PC-9 (cell line): ENCODE measurements at regions not wholly inside any gene's neighbourhood (a gene's known extent, or its start where the extent isn't known, plus 50 kb on each side); places are given as distances from the start of the nearest gene placed in this dataset.

ENCODE experiments used
- BruUV-seq: library from RNA; stranded (reverse); fragments of 400-500 nt; replicated peaks from 2 replicates; lab custom pipeline; 2021; lab: Mats Ljungman, UMichigan
- CTCF ChIA-PET: fragments of 300-600 bp; sonication (Branson Sonifier 250); formaldehyde crosslinking; loops from one replicate; lab custom pipeline; 2022; ENCODE audit warnings: antibody characterized with exemption; lab: Charles Lee
- POLR2A ChIA-PET: fragments of 300-600 bp; sonication (Branson Sonifier 250); formaldehyde crosslinking; loops from one replicate; lab custom pipeline; 2022; ENCODE audit warnings: antibody characterized with exemption; ENCODE audit not compliant: unreplicated experiment; lab: Charles Lee
- DNase-seq, 2 experiments: peaks; one replicate each; pipeline versions ENCODE4 v3.0.0 to v3.0.0-alpha.2; 2015 to 2022; ENCODE audit warnings: mixed read lengths in 1 of 2
- H2AFZ ChIP-seq: fragments of 200-600 bp; sonication (generic); 2 replicates; pipeline ENCODE4 v1.8.1; 2017; ENCODE audit warnings: antibody characterized with exemption
- H3F3A ChIP-seq: fragments of 200-600 bp; sonication (generic); 2 replicates; pipeline ENCODE4 v1.8.1; 2017; ENCODE audit warnings: antibody characterized with exemption, mild to moderate bottlenecking, low read depth; ENCODE audit not compliant: insufficient read depth
- H3K27ac ChIP-seq: fragments of 200-600 bp; sonication (generic); 2 replicates; pipeline ENCODE4 v1.6.1; 2016; ENCODE audit warnings: mixed run types
- H3K27me3 ChIP-seq: fragments of 200-600 bp; sonication (generic); 2 replicates; pipeline ENCODE4 v1.6.1; 2016; ENCODE audit warnings: low read depth, mixed run types; ENCODE audit not compliant: insufficient read depth
- H3K36me3 ChIP-seq: fragments of 200-600 bp; sonication (generic); 2 replicates; pipeline ENCODE4 v1.6.1; 2016; ENCODE audit warnings: low read depth, mixed run types
- H3K4me1 ChIP-seq: fragments of 200-600 bp; sonication (generic); replicated peaks from 2 replicates; pipeline ENCODE4 v1.6.1; 2016; ENCODE audit warnings: mixed run types; ENCODE audit not compliant: insufficient read depth
- H3K4me2 ChIP-seq: fragments of 200-600 bp; sonication (generic); 2 replicates; pipeline ENCODE4 v1.6.1; 2017; ENCODE audit warnings: mixed run types
- H3K4me3 ChIP-seq: fragments of 200-600 bp; sonication (generic); 2 replicates; pipeline ENCODE4 v1.6.1; 2016; ENCODE audit warnings: mixed run types
- H3K79me2 ChIP-seq: fragments of 200-600 bp; sonication (generic); 2 replicates; pipeline ENCODE4 v1.6.1; 2017; ENCODE audit warnings: low read depth, mixed run types
- H3K9me2 ChIP-seq: fragments of 200-600 bp; sonication (generic); 2 replicates; pipeline ENCODE4 v1.8.1; 2017; ENCODE audit warnings: mild to moderate bottlenecking; ENCODE audit not compliant: insufficient read depth
- H3K9me3 ChIP-seq: fragments of 200-600 bp; sonication (generic); 2 replicates; pipeline ENCODE4 v1.8.1; 2016; ENCODE audit warnings: low read depth; ENCODE audit not compliant: insufficient read depth
- H4K20me1 ChIP-seq: fragments of 200-600 bp; sonication (generic); 2 replicates; pipeline ENCODE4 v1.8.1; 2017; ENCODE audit not compliant: insufficient read depth
- EZH2 ChIP-seq: fragments of 200-600 bp; sonication (generic); IDR thresholded peaks from 2 replicates; pipeline ENCODE4 v1.8.0; 2017; ENCODE audit warnings: antibody characterized with exemption, low read depth
- intact Hi-C: fragments of 100-400 bp; cut with micrococcal nuclease; formaldehyde crosslinking; loops from one replicate; pipeline ENCODE4 v1.10.0; 2022; ENCODE audit not compliant: unreplicated experiment
- TF ChIP-seq, protein P1 (sequence below): fragments of 200-600 bp; sonication (generic); conservative IDR thresholded peaks from 2 replicates; pipeline ENCODE4 v1.6.1; 2017; ENCODE audit warnings: mixed run types, antibody characterized with exemption, mild to moderate bottlenecking, moderate library complexity

- Histone ChIP-seq H3K4me2 (no peak overlapping the region), H3K27me3 (no peaks in the 10 kb centered on the region), H3F3A (no peaks in the 10 kb centered on the region), H3K4me1 (no peaks in the 10 kb centered on the region), H3K9me3 (no peaks in the 10 kb centered on the region), H3K36me3 (no peaks in the 10 kb centered on the region), H3K4me3 (no peak overlapping the region), H2AFZ (no peak overlapping the region), H3K27ac (no peak overlapping the region), H3K79me2 (no peaks in the 10 kb centered on the region), H3K9me2 (no peaks in the 10 kb centered on the region), H4K20me1 (no peaks in the 10 kb centered on the region)
- intact Hi-C loops = no loop called here
- DNase-seq = no peak
- ChIA-PET CTCF (no interaction called here), POLR2A (no interaction called here)
- TF ChIP-seq, protein P1, sequence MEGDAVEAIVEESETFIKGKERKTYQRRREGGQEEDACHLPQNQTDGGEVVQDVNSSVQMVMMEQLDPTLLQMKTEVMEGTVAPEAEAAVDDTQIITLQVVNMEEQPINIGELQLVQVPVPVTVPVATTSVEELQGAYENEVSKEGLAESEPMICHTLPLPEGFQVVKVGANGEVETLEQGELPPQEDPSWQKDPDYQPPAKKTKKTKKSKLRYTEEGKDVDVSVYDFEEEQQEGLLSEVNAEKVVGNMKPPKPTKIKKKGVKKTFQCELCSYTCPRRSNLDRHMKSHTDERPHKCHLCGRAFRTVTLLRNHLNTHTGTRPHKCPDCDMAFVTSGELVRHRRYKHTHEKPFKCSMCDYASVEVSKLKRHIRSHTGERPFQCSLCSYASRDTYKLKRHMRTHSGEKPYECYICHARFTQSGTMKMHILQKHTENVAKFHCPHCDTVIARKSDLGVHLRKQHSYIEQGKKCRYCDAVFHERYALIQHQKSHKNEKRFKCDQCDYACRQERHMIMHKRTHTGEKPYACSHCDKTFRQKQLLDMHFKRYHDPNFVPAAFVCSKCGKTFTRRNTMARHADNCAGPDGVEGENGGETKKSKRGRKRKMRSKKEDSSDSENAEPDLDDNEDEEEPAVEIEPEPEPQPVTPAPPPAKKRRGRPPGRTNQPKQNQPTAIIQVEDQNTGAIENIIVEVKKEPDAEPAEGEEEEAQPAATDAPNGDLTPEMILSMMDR = no peak
- no peak for TF ChIP-seq EZH2
- no TSS peak for BruUV-seq
These were observed 125.3 kb upstream of the FAM9C start for GRCh38 chrX:13169684-13170083.

- no peaks in the 10 kb centered on the region for H3K4me1 ChIP-seq
- POLR2A ChIA-PET = no interaction called here
- H3K27me3 ChIP-seq = no peaks in the 10 kb centered on the region
- no peak for DNase-seq
- H4K20me1 ChIP-seq = no peaks in the 10 kb centered on the region
- no peaks in the 10 kb centered on the region for H3K9me2 ChIP-seq
- CTCF ChIA-PET = no interaction called here
- H3K36me3 ChIP-seq = no peaks in the 10 kb centered on the region
- no peak overlapping the region for H3K4me3 ChIP-seq
- no peak overlapping the region for H2AFZ ChIP-seq
- BruUV-seq = no TSS peak
- no peaks in the 10 kb centered on the region for H3K79me2 ChIP-seq
- H3F3A ChIP-seq = no peaks in the 10 kb centered on the region
- no peaks in the 10 kb centered on the region for H3K9me3 ChIP-seq
- no peak for TF ChIP-seq EZH2
- TF ChIP-seq, protein P1 = no peak
- intact Hi-C loops = no loop called here
- H3K4me2 ChIP-seq = no peak overlapping the region
- H3K27ac ChIP-seq = no peak overlapping the region
These were observed 123.8 kb upstream of the FAM9C start for GRCh38 chrX:13168269-13168668.

DNA sequence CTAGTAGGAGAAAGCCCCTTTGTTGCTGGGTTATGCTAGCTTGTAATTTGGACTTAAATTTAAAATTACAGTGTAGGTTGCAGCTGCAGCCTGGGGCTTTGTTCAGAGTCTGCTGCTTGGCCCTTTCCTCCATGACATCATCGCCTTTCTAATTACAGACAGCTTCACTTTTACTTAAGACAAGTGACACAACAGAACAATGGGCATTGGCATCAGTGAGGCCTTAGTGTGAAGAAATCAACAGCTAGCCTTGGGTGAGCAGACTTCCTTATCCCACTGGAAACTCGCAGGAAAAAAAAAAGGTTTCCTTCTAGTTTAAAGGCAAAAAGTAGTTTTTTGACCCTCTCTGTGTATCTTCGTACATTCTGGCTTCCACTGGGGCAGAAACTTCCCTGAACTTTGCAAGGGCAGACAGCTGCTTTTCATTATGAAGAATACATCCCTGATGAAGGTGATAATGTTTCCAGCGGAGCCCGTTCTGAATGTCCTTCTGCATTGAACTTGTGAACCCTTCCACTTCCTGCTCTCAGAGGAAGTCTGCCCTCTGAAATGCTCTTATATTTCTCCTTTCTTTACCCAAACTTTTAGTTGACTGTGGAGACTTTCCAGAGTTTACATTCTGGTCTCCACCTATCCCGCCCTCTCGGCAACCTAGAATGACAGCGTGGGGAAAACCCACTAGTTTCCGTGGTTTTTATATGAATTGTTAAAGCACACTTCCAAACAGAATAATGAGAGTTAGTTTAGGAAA lies 123.2 kb upstream of the FAM9C start:
- BruUV-seq = no TSS peak
- no peak for TF ChIP-seq EZH2
- TF ChIP-seq, protein P1 = no peak
- Histone ChIP-seq H3K79me2 (no peaks in the 10 kb centered on the region), H3K4me2 (no peak overlapping the region), H2AFZ (no peak overlapping the region), H4K20me1 (no peaks in the 10 kb centered on the region), H3K36me3 (no peaks in the 10 kb centered on the region), H3F3A (no peaks in the 10 kb centered on the region), H3K9me2 (no peaks in the 10 kb centered on the region), H3K4me3 (no peak overlapping the region), H3K4me1 (no peaks in the 10 kb centered on the region), H3K27me3 (no peaks in the 10 kb centered on the region), H3K9me3 (no peaks in the 10 kb centered on the region), H3K27ac (no peak overlapping the region)
- DNase-seq = no peak
- ChIA-PET POLR2A (no interaction called here), CTCF (no interaction called here)
- intact Hi-C loops = no loop called here
